Stimulated activated CD4-positive, alpha-beta T cell treated with anti-CD3 and anti-CD28 coated beads, Interleukin-4, amount 100 ng/mL, for 24 hours (primary cell): ENCODE measurements at regions not wholly inside any gene's neighbourhood (a gene's known extent, or its start where the extent isn't known, plus 50 kb on each side); places are given as distances from the start of the nearest gene placed in this dataset.

Experiments
- DNase-seq: peaks from one replicate; pipeline ENCODE4 v3.0.0-alpha.2; 2020

DNA sequence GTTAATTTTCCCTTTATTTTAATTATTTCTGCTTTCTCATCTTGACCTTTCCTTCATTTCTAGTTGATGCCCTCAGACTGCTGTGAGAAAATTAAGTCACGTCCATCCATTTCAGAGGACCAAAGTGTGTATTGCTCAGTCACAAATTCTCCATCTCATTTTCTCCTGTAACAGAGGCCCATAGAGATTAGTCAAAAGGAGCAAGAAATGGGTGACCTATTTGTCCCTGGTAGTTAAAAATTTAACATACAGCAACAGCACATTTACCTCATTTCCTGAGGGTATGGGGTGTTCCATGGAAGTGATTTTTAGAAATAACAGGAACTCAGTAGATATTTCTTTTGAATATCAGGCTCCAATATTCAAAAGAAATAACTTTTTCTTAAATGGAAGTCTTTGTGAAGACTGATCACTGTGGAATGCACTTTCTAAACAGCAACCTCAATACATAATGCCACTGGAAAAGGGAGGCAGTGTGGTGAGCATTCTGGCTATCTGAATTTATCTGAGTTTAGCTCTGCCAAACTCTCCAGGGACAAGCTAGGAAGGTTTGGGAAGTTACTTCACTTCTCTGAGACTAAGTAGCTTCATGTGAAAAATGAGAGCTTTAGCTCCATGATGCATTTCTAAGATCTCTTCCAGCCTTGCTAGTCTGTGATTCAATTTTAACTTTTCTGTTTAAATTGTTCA, 808.2 kb downstream of the SQOR start:
- no peak for DNase-seq

DNA sequence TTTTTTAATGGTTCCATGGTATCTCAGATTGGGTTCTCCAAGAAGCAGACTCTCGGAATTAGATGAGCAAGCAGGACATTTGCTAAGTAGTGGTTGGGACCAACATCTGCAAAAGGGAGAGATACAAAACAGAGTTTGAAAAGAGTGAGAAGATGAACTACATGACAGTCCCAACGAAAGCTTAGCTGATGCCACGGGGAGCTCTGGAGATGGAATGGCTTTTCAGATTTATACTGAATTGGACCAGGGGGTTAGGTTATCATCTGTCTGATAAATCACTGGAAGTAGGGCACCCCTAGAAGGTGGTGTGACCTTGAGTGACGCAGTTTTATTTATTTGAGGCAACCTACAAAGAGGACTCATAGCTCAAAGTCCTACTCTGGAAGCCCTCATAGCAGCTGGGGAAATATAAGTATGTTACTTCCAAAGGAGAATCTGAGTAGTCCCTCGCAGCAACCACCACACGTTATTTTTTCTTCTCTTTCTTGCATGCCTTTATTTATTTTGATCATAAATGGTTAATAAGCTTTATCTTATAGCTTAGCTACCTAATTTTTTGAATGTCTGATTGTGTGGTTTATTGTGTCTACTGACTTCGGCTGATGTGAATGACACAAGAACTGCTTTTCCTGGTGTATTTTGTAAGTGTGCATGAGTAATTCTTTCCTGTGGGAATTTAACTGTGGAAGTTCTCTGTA, 815.4 kb downstream of the SQOR start:
- no peak for DNase-seq

DNA sequence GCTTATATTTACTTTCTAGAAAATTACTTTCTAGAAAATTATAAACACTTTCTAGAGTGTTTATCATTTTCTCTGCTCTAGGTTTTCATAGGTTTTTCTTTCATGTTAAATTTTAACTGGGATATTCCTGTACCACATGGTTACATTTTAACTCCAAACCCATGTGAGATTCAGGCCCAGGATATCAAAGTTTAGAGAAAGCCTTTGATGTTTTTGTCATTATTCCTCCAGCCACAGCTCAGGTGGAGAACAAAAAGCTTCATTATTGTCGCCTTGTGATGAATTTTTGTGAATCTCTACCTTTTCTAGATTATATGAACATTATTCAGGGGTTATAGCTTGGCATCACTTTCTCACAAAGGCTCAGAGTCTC, 816.0 kb downstream of the SQOR start:
- DNase-seq, result no peak

DNA sequence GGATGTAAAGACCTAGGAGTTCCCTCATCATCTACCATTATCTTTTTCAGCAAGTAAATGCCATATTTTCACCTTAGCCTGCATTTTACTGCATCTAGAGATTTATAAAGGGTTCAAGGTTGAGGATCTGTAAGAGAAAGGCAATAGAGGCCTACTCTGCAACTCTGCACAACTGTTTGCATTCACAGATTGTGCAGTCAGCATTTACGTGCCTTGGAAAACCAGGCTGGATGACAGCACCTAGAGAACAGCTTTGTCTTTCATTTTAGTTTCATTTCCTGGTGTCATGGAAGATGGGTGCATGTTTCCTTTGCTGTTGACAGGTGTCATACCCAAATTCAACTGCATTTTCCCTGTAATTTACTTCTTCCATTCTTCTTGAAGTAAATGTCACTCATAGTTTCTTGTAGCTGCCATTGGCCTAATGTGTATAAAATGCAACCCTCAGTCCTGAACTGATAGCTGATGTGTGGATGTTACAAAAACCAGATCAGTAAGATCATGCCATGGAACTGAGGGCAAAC, 817.5 kb downstream of the SQOR start:
- no peak for DNase-seq

DNA sequence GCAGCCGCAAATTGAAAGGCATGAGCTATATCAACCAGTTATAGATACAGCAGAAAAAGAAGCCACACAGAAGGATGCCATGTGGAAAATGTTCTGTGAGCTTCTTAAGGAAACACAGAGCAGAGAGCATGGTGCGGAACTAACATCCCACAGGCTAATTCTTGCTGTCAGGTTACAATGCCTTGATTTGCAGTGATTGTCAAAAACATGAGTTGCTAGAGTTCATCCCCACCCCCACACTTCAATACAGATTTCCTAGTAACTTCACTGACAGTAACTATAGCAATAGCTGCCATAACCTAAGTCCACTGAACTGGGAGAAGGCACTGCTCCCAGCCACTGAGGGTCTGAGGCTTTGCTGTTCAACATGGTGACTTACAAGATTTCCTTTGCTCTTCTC, 821.6 kb downstream of the SQOR start:
- no peak for DNase-seq

DNA sequence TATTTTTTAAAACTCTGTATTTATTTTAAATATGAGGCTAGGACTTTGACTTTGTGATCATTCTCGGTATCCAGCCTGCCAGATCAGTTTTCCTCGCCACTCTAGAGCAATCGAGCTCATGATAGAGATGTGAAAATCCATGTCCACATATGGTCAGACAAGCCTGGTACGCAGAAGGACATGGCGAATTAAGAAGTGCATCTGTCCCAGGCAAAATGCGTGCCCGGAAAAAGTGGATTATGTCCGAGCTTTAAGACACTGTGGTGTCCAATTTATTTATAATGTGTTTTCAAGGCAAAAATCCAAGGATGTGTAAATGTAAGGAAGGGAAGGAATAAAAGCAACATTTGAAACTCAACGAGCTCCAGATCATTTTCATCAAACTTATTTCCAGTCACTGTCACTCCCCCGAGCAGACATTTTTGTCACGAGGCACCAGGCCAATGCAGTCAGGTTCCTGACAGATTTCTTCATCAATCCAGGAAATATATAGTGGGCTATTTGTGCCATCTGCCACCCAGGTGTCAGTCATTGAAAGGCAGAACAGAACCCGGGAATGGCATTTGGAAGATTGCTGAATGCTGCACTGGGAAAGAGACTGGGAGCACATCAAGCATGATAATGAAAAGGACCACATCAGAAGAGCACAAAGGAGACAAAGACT, 825.7 kb downstream of the SQOR start:
- DNase-seq, result no peak

DNA sequence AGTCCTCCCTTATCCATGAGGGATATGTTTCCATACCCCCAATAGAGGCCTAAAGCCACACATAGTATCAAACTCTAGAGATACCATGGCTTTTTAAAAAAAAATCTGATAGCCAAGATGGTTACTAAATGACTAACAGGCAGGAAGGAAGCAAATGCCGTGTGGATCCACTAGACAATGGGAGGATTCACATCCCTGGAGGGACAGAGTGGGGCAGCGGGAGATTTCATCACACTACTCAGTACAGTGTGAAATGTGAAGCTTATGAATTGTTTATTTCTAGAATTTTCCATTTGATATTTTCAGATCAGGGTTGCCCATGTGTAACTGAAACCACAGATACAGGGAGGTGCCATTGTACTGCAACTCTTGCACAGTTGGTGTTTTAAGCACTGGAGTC, 826.6 kb downstream of the SQOR start:
- DNase-seq, result no peak

DNA sequence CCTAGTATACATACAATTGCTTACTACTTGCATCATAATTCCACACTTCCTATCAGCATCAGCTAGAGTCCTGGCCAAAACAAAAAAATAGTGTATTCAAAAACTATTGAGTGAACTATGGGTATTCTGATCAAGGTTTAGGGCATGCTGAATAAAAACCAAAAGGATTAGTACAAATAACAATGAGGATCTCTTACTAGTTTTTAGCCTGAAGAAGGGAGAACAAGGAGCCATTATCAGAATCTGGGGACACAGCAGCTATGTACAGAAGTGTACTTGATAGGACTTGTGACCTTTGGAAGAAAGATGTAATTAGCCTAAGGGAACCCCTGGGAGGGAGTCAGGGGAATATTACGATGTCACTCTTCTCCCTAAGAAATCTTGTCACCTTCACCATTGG, 832.2 kb downstream of the SQOR start:
- no peak for DNase-seq

DNA sequence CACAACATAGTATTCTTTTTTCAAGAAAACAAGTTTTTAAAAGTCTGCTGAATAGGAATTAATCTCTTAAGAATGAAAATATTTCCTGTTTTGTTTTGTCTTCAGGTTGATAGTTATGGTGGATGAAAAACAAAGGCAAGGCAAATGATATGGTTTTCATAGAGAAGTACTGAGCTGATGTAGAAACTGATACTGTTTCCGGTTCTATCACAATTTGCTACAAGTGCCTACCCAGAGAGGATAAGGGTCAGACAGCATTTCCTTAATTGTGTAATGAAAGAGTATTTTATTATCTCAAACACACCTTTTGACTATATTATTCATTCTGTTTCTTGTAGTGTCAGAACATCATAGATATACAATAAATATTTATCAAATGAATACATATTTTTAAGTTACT, 836.3 kb downstream of the SQOR start:
- DNase-seq, result no peak

DNA sequence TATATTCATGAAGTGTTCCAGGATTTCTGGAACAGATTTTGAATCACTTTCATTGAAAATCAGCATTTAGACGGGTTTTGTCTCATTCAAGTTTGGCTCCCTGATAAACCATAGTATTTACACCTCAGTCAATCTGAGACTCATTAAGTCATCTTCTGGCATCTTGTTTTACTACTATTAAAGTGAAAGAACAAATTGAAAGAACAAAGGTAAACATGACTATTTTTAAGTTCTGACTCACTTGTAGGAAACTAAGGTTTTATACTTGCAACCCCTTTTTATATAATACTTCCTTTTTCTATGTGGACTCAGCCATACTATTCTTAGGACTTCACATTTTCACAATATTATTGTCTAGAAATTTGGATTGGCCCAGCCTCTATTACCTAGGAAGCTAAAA, 854.4 kb downstream of the SQOR start:
- no peak for DNase-seq

DNA sequence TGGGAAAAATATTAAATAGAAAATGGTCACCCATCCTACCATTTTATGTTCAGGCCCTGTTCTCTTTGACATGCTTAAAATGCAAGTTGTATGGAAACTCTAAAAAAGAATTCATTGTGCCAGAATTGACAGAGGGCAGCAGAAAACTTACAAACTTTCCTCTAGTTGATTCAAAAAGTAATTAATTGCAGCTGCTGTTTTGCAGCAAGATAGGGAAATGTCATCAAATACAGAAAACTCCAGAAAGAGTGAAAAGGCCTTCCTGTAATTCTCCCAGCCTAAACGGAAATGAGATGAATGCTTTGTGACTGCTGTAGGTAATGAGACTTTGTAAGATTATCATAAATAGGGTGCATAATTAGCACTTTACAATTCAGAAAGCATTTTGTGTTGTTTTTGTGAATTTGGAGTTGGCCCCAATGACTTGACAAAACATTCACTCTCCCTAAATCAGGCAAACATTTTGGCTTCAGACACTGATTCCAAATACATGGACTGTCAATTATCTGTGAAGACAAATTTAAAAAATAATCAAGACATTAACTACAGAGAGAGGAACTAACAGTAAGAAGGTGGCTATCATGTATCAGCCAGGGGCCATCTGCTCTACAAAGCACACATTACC, 861.8 kb downstream of the SQOR start:
- DNase-seq, result no peak

DNA sequence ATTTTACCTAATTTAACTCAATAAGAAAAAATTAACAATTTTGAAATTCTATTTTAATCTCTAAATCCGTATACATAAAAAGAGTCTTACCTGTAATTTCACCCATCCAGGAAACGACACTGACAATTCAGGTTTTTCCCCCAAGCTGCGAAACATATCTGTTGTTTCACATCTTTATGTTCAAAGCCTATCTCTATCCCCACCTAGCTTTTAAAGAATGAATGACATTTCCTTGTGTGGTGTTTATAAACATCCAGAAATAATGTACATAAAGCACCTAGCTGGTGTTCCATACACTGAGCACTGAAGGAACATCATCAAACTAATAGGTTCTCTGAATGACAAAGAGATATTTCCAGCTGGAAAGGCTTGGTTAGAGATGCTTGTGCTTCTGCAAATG, 867.8 kb downstream of the SQOR start:
- DNase-seq, result no peak

DNA sequence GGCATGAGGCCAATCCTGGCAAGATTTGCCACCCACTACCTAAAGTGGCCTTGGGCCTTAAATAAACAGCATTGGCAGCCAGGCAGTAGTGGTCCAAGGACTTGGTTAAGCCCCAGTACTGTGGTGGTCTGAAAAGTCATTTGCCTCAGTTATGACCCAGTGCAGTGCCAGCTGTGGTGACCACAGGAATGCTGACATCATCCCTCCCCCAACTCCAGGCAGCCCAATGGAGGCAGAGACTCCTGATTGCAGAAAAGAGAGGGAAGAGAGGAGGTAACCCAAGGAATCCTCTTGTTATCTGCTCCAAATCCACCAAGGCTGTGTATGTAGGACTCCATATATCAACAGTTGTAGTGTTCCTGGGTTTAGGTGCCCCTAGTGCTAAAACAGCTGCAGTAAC, 883.6 kb downstream of the SQOR start:
- DNase-seq, result no peak

DNA sequence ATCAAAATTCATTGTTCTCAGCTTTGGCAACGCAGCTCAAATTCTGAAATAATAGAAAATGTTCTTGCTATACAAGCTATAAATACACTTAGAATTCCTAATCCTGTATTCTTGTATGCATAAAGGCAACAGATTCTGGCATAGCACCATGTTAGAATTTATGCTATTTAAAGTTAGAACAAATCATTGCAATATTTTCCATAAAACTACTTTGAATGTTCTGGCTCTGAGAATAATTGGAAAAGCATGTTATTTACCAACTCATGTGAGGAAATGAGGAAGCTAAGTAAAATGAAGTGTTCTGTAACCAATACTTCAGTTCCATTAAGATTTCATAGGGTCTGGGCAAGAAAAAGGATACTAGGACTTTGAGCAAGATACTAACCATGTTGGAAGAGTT, 888.9 kb downstream of the SQOR start:
- DNase-seq, result no peak

DNA sequence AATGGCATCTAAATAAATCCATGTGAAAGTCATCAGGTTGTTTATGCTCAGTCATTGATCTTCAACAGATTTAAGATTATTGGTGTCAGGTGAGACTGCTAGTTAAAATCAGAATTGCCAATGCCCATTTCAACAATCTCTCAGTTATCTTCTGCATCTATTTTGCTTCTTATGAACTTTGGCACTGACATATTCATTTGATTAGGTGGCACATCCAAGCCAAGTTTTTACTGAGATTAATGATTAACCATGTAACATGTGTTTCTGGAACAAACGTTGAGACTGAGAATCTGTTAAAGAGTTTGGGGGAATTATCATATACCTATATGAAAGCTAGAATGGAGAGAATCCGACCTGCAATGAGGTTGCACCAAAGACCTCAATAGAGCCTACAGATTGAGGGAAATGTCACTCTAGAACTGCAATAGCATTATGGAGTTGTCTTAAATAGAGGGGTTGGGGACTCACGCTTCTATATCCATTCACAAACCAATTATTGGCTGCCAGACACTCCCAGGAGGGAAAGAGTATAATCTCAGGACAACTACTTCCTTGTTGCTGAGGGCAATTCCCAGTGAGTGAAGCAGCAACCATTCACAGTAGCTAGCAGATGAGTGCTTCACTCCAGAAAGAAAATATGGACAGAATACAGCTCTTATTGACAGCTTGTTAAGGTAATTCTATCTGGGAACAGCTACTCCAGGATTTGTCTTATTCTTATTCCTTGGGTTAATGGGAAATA, 891.3 kb downstream of the SQOR start:
- DNase-seq, result no peak

DNA sequence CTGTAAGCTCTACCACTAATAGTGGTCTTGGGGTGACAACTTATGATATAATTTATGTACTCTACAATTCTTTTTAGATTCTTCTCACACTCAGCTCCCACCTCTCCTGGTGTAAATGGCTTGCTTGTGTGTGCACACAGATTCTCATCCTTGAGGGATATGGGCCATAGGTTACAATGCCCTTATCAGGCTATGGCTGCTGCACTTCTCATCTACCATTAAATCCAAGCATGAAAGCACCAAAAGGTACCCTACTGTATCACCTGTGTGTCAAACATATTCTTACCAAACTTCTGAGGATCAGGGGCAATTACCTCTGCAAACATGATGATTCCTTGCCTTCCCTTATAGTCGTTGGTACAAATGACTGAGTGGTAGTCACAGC, 891.9 kb downstream of the SQOR start:
- DNase-seq, result no peak

DNA sequence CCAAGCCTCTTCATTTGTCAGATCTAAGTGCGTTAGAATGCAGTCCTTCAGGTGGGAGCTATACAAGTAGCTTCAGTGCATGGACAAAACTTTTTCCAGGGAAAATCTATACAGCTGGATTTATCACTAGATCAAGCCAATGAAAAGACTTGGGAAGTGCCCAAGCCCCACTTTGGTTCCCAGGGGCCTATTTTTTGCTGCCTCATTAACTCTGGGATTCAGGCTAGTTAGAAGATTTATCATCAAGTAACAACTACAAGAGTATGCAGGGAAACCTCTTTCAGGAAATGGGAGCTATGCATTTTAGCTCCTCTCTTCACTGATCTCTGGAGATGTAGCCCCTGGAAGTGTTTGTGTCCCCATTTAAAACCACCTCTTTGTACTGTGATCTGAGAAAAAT, 908.8 kb downstream of the SQOR start:
- DNase-seq, result no peak

DNA sequence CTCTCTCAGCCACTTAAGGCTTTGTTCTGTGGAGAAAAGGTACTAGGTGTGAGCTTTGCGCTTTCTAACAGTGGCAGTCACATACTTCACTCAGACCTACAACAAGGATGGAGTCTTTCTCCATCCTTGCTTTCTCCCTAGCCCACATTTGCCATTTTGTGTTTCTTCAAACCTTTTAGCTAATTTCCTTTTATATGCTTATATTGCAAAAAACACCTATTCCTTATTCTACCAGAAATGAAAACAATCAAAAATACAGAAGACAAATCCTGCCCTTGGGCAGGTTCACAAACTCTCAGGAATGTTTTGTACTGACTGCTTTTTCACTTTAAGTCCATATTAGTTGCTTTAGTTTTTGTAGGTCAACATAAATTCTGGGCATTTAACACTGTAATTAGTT, 914.2 kb downstream of the SQOR start:
- DNase-seq, result no peak

DNA sequence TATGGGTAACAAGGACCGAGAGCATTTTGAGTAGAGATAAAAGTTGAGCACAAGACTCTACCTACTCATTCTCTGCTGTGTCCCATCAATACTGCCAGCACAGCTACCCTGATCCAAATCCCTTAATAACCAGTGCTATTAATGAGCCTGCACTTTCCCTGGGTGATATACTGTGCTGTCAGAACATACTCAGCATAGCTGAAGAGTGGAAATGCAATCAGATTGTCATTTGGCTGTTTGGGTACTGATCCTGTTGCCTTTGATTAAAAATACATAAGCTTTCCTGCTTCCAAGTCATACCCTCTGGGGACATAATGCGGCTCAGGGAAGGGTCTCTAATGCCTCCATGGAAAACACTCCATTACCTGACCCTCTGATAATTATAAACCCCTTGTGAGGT, 917.5 kb downstream of the SQOR start:
- no peak for DNase-seq

DNA sequence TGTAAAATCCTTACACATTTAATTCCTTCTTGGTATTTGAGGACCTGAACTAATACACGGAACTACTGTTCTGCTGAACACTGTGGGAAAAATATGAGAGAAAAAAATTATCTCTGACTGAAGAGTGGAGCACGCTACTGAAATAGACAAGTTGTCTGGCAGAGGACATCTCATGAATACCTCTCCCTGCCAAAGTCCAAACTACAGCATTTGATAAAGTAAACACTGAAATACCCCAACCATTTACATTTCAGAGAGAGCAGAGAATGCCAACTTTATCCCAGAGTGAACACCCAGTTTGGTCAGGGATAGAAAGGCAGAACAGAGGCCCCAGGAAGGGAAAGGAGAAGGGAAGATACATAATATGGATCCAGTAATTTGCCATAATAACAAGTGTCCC, 920.7 kb downstream of the SQOR start:
- DNase-seq, result no peak

DNA sequence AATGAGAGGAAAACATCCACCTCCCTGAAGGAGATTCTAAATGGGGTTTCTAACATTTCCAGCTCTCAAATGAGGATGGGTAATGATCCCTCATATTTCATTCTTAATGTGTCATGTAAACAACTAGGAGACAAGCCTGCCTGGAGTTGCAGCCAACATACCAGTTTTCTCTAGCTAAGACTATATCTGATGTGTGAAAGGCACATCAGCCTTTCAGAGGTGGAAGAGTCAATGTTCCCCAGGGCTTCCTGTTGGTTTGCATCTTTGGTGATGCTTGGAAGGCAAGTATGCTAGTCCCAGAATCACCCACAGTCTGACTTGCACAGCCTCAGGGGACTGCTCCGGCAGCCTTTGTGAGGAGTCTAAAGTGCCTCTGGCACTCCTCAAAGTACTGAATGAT, 921.2 kb downstream of the SQOR start:
- DNase-seq, result no peak

DNA sequence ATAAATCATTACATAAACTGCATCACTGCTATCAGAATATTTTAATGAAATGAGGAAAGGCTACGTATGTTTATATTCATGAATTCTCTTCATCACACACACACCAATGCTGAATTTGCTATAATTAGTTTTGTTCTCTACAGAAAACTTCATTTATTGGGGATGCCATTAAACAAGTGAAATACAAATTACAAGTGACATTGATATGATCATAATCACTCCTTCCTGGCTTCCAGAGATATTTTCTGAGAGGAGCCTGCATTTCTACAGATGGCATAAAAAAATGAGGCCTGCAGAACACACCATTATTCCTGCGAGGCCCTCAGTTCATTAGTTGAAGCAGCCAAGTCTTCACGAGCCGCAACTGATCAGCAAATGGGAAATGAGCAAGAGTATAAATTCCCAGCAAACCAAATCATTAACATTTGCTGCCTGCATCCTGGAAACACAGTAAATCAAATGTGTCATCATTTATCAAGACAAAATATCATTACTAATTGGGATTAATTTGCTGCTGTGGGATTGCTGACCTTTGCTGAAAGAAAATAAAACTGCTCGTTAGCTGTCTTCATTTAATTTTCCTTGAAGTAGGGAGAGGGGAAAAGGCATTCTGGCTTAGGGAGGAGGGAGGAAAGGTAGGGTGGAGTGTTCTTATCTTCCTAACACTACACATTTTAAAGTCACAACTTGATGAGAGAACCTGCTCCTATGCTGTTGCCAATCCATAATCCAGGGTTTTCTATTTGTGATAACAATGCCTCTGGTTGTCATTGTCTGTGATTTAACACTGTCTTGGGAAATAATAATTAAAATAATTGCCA, 921.9 kb downstream of the SQOR start:
- DNase-seq, result no peak
